H1 (cell line): ENCODE measurements at regions not wholly inside any gene's neighbourhood (a gene's known extent, or its start where the extent isn't known, plus 50 kb on each side); places are given as distances from the start of the nearest gene placed in this dataset.

ENCODE experiments used
- EP300 ChIP-seq, 2 experiments: IDR thresholded peaks; 1 replicate in 1 of 2; 2 replicates in 1 of 2; pipeline ENCODE4 v1.6.1; 2011 to 2012; ENCODE audit warnings: low read depth in 2 of 2, low read length in 2 of 2, mild to moderate bottlenecking in 2 of 2, borderline replicate concordance in 1 of 2, inconsistent platforms in 1 of 2, moderate library complexity in 1 of 2
- NRF1 ChIP-seq: IDR thresholded peaks from 2 replicates; pipeline ENCODE4 v1.6.1; 2011; ENCODE audit warnings: mild to moderate bottlenecking, low read depth, low read length, improper control_type of control experiment
- SIX5 ChIP-seq: IDR thresholded peaks from 2 replicates; pipeline ENCODE4 v1.6.1; 2011; ENCODE audit warnings: mild to moderate bottlenecking, low read depth, low read length

GRCh38 chr18:61681065-61681464, 211.7 kb downstream of the RNF152 start:
- TF ChIP-seq NRF1 = no peak
- TF ChIP-seq EP300 (IDR thresholded peaks at IDR 0.05; ENCODE audit: borderline replicate concordance in 1 of 2, low read depth in 2 of 2, low read length in 2 of 2) = no peak
- no peak for TF ChIP-seq SIX5
